SK-MEL-5 (cell line): ENCODE measurements at regions not wholly inside any gene's neighbourhood (a gene's known extent, or its start where the extent isn't known, plus 50 kb on each side); places are given as distances from the start of the nearest gene placed in this dataset.
A peak's percentile ranks its signal among the peaks of the same experiment; 100 is the strongest.
"Not testable (repeated sequence)": the region's sequence is repeated elsewhere in the genome, so short reads cannot be mapped to it uniquely, and the experiment has no call there.

Experiments used
- DNase-seq: peaks from one replicate; pipeline ENCODE4 v3.0.0-alpha.2; 2016; ENCODE audit warnings: low read depth, low spot score
- in situ Hi-C: cut with HindIII; loops from 2 replicates; pipeline ENCODE4 v1.10.0; 2016; ENCODE audit warnings: low sequenced_read_pairs, high pct_unique_total_duplicates, low pct_unique_long_range_greater_than_20kb

DNA sequence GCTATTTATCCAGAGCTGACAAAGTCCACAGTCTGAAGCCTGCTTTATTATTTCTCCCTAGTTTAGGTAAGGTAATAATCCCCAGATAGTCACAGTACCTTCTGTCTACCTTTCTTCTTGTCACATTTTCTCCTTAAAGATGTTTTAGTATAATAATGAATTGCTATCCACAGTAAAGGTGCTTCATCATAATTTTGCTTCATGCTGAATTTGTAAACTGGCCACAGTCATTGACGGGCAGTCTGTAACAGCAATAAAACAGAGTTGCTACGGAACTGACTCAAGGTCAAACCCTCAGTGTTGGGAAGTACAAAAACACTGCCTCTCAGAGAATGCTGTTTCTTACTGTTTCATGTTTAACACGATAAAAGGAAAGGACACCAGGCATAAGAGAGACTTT lies 195.7 kb downstream of the ZNF608 start:
- no peak for DNase-seq
- in situ Hi-C loops: no loop called here

GRCh38 chr5:124549891-124550436 lies 196.5 kb downstream of the ZNF608 start:
- DNase-seq: no peak
- in situ Hi-C loops: no loop called here

DNA sequence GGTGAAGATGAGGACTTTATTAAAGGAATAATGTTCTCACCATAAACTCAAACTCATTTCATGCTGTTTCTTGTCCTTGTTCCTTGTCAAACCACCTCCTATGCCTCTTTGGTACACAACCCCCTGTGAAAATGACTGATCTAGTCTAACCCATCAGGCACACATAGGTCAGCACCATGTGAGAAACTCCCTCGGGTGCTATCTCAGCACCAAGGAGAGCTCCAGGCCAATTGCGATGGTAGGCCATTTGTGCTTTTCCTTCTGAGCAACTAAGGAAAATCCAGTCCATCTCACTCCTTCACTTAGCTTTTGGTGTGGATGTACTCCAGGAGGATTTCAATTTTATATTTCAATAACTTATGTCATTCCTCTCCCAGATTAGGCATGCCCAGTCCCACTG lies 199.8 kb downstream of the ZNF608 start:
- DNase-seq: peak; percentile 28
- in situ Hi-C loops: no loop called here

- no peak for DNase-seq
- in situ Hi-C loops: no loop called here
Observed at GRCh38 chr5:124544366-124545055, 201.9 kb downstream of the ZNF608 start.

DNA sequence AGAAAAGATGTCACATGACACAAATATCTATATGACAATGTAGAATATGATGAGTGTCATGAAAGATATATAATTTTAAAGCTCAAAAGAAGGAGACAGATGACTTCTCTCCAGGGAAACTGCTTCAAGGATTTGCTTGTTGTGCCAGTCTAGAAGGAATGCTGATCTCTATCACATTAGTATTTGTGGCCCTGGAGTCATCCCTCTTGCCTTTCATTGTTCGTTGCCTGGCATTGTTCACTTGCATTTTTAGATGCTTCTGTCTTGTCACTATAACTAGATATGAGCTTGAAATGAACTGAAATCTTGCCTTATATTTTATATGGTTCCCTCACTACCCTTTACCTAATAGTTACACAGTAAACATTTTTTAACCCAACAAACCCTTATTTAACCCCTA lies 207.5 kb downstream of the ZNF608 start:
- DNase-seq: peak; percentile 31
- in situ Hi-C loops: no loop called here

GRCh38 chr5:124538191-124538590 lies 208.2 kb downstream of the ZNF608 start:
- in situ Hi-C loops: no loop called here
- peak; percentile 98 for DNase-seq

GRCh38 chr5:124537522-124537921 lies 208.9 kb downstream of the ZNF608 start:
- in situ Hi-C loops: no loop called here
- DNase-seq: no peak

- in situ Hi-C loops: no loop called here
- DNase-seq: peak; percentile 19
Observed at GRCh38 chr5:124537107-124537506, 209.3 kb downstream of the ZNF608 start.

- DNase-seq: peak; percentile 97
- in situ Hi-C loops: no loop called here
Observed at GRCh38 chr5:124536333-124536732, 210.1 kb downstream of the ZNF608 start.

GRCh38 chr5:124530916-124531315 lies 215.5 kb downstream of the ZNF608 start:
- in situ Hi-C loops: no loop called here
- no peak for DNase-seq

GRCh38 chr5:124528838-124529237 lies 217.6 kb downstream of the ZNF608 start:
- no peak for DNase-seq
- in situ Hi-C loops: no loop called here

- in situ Hi-C loops: no loop called here
- DNase-seq: no peak
Observed at GRCh38 chr5:124527220-124527991, 219.0 kb downstream of the ZNF608 start.

- DNase-seq, in situ Hi-C loops: not testable (repeated sequence)
Observed at GRCh38 chr5:124526079-124526478, 220.4 kb downstream of the ZNF608 start.

- in situ Hi-C loops: no loop called here
- DNase-seq: no peak
Observed at GRCh38 chr5:124524552-124525232, 221.7 kb downstream of the ZNF608 start.

GRCh38 chr5:124523897-124524296 lies 222.5 kb downstream of the ZNF608 start:
- in situ Hi-C loops: no loop called here
- DNase-seq: no peak

- in situ Hi-C loops: no loop called here
- no peak for DNase-seq
Observed at GRCh38 chr5:124522992-124523391, 223.4 kb downstream of the ZNF608 start.

DNA sequence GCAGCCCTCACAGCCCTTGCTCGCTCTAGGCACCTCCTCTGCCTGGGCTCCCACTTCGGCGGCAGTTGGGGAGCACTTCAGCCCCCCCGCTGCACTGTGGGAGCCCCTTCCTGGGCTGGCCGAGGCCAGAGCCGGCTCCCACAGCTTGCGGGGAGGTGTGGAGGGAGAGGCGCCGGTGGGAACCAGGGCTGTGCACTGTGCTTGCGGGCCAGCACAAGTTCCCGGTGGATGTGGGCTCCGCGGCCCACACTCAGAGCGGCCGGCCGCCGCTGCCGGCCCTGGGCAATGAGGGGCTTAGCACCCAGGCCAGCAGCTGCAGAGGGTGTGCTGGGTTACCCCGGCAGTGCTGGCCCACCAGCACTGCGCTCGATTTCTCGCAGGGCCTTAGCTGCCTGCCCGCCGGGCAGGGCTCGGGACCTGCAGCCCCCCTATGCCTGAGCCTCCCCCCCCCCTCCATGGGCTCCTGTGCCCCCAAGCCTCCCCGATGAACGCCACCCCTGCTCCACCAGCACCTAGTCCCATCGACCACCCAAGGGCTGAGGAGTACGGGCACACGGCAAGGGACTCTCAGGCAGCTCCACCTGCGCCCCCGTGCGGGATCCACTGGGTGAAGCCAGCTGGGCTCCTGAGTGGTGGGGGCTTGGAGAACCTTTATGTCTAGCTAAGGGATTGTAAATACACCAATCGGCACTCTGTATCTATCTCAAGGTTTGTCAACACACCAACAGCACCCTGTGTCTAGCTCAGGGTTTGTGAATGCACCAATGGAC lies 224.8 kb downstream of the ZNF608 start:
- no peak for DNase-seq
- in situ Hi-C loops: no loop called here

DNA sequence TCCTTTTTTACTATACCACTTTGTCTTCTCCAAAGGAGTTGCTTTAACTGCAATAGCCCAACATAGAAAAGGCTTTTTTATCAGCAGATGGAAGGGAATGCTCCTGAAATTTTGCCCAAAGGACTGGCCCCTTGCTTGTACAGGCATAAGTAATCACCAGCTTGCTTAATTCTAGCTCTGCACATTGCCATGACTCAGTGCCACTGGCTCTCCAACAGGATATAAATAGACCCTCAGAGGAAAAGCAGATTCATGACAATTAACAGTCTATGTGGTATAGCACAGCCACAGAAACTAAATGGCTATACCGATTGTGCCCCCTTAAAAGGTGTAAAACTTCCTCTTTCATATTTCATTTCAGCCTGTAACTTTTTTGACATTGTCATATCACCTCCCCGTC lies 227.0 kb downstream of the ZNF608 start:
- DNase-seq: peak; percentile 46
- in situ Hi-C loops: no loop called here
